Left colon (tissue), 2 donors: ENCODE measurements at regions not wholly inside any gene's neighbourhood (a gene's known extent, or its start where the extent isn't known, plus 50 kb on each side); places are given as distances from the start of the nearest gene placed in this dataset.
"Not testable (repeated sequence)": the region's sequence is repeated elsewhere in the genome, so short reads cannot be mapped to it uniquely, and the experiment has no call there.

Experiments used
- ATAC-seq: fragments of 200-7000 bp; cut with Tn5 transposase; one replicate; pipeline ENCODE4 v1.9.1; 2020; ENCODE audit warnings: mild to moderate bottlenecking, moderate library complexity
- DNase-seq, 2 donors: peaks; one replicate each; pipeline ENCODE4 v3.0.0-alpha.2; 2020
- intact Hi-C, 2 donors: fragments of 100-400 bp; cut with DNase I in 1 of 2; cut with micrococcal nuclease in 1 of 2; formaldehyde crosslinking; loops; one replicate each; pipeline versions ENCODE4 v1.11.2 to v1.14.0; 2022; cut with DNase I, micrococcal nuclease
- donor health status: DM: no; HTN: no; CAD: no.
- donor health status: DM: yes; HTN: yes; CAD: no.

- DNase-seq (no peak), ATAC-seq (peak; percentile 14)
- intact Hi-C loops, result no loop called here
These were observed 997.1 kb downstream of the RAB28 start for GRCh38 chr4:12487000-12487399.

- intact Hi-C loops, result no loop called here
- ATAC-seq, result peak; percentile 92
- DNase-seq, result peak; percentile 29 to 31
These were observed 1012.1 kb downstream of the RAB28 start for GRCh38 chr4:12472087-12472486.

- intact Hi-C loops, result no loop called here
- peak; percentile 91 for ATAC-seq
- DNase-seq, result no peak
These were observed 1012.9 kb downstream of the RAB28 start for GRCh38 chr4:12471193-12471592.

GRCh38 chr4:12461576-12461975 is 1022.6 kb downstream of the RAB28 start:
- DNase-seq, ATAC-seq, intact Hi-C loops: not testable (repeated sequence)

GRCh38 chr4:12459126-12459525 is 1025.0 kb downstream of the RAB28 start:
- DNase-seq (no peak), ATAC-seq (no peak)
- intact Hi-C loops, result no loop called here

GRCh38 chr4:12458621-12459020 is 1025.5 kb downstream of the RAB28 start:
- intact Hi-C loops, result no loop called here
- DNase-seq, result no peak
- no peak for ATAC-seq

- no peak for ATAC-seq
- intact Hi-C loops, result no loop called here
These were observed 1023.6 kb upstream of the HS3ST1 start for GRCh38 chr4:12452291-12452690.

GRCh38 chr4:12447451-12447850 is 1018.8 kb upstream of the HS3ST1 start:
- DNase-seq (no peak), ATAC-seq (no peak)
- intact Hi-C loops, result no loop called here

More at GRCh38 chr4:12452291-12452690, 1023.6 kb upstream of the HS3ST1 start:
- DNase-seq, result no peak

GRCh38 chr4:12446657-12447185 is 1018.0 kb upstream of the HS3ST1 start:
- DNase-seq, result peak in 1 of 2 donors; percentile 24
- intact Hi-C loops, result no loop called here
- peak; percentile 37 for ATAC-seq

GRCh38 chr4:12446256-12446655 is 1017.6 kb upstream of the HS3ST1 start:
- DNase-seq (no peak), ATAC-seq (no peak)
- intact Hi-C loops, result no loop called here

GRCh38 chr4:12445711-12446235 is 1017.1 kb upstream of the HS3ST1 start:
- intact Hi-C loops, result no loop called here
- ATAC-seq (no peak), DNase-seq (no peak)

- DNase-seq, result no peak
- intact Hi-C loops, result no loop called here
- ATAC-seq, result no peak
These were observed 1011.1 kb upstream of the HS3ST1 start for GRCh38 chr4:12439633-12440305.

GRCh38 chr4:12431259-12431658 is 1002.6 kb upstream of the HS3ST1 start:
- ATAC-seq, DNase-seq, intact Hi-C loops: not testable (repeated sequence)

- ATAC-seq, result no peak
- intact Hi-C loops, result no loop called here
- no peak for DNase-seq
These were observed 992.7 kb upstream of the HS3ST1 start for GRCh38 chr4:12421364-12421763.

GRCh38 chr4:12416755-12417154 is 988.1 kb upstream of the HS3ST1 start:
- ATAC-seq (no peak), DNase-seq (no peak)
- intact Hi-C loops, result no loop called here

GRCh38 chr4:12414181-12414812 is 985.6 kb upstream of the HS3ST1 start:
- DNase-seq, result no peak
- intact Hi-C loops, result no loop called here
- ATAC-seq, result no peak

- ATAC-seq, result no peak
- intact Hi-C loops, result no loop called here
- DNase-seq, result no peak
These were observed 982.4 kb upstream of the HS3ST1 start for GRCh38 chr4:12411072-12411471.

GRCh38 chr4:12409507-12410190 is 981.0 kb upstream of the HS3ST1 start:
- peak; percentile 67 for ATAC-seq
- DNase-seq, result no peak
- intact Hi-C loops, result loop anchor here in 1 of 2 donors (10.0 kb wide), 1 partner anchor 1355 kb away; no protein-coding TSS in a partner anchor

GRCh38 chr4:12408364-12408763 is 979.7 kb upstream of the HS3ST1 start:
- ATAC-seq, result no peak
- intact Hi-C loops, result loop anchor here in 1 of 2 donors (10.0 kb wide), 1 partner anchor 1356 kb away; no protein-coding TSS in a partner anchor
- DNase-seq, result no peak
